HG02852 (cell line): ENCODE measurements at regions not wholly inside any gene's neighbourhood (a gene's known extent, or its start where the extent isn't known, plus 50 kb on each side); places are given as distances from the start of the nearest gene placed in this dataset.

Experiments used
- ATAC-seq: cut with Tn5 transposase; IDR thresholded peaks from one replicate; pipeline ENCODE4 v1.9.1; 2021; ENCODE audit warnings: mild to moderate bottlenecking, moderate library complexity; ENCODE audit not compliant: unreplicated experiment

GRCh38 chr11:115665958-115666357 lies 161.7 kb upstream of the CADM1 start:
- no peak for ATAC-seq

DNA sequence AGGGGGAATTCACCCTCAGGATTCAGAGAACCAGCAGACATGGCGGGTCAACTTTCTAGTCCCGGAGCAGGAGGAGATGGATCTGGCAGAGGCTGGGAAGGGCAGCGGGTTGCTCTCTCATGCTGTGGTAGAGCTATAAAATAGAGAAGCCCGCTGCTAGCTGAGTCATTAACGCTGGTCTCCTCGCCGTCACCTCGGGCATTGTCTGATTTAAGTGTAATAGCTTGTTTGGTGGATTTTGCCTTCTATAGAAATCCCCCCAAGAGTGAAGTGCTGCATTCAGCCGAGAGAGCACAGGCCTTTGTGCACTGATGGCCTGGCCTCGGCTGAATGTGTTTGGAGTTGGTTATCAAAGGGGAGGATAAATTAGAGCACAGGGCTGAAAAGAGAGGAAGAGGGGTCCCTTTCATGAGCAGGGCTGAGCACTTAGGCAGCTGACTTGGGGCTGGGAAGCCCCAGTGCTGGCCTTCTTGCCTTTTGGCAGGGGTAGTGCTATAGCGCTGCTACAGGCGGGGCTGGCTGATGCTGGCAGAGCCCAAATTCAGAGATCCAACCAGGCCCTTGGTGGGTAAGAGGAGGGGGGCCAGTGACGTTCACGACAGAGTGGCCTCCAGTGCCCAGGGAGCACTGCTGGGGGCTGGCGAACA lies 161.1 kb upstream of the CADM1 start:
- no peak for ATAC-seq

DNA sequence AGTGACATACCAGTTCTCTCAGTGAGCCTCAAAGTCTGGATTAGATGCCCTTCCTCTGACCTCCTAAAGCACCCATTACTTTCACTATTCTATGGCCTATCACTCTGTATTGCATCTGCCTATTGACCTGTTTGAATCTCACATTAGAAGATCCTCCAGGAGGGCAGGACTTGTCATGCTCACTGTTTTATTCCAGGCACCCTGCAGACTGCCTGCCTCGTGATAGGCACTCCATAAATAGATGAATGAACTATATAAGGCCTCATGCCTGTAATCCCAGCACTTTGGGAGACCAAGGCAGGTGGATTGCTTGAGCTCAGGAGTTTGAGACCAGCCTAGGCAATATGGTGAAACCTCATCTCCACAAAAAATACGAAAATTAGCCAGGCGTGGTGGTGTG lies 160.1 kb upstream of the CADM1 start:
- ATAC-seq = no peak

- no peak for ATAC-seq
These were observed 159.6 kb upstream of the CADM1 start for GRCh38 chr11:115663790-115664189.

DNA sequence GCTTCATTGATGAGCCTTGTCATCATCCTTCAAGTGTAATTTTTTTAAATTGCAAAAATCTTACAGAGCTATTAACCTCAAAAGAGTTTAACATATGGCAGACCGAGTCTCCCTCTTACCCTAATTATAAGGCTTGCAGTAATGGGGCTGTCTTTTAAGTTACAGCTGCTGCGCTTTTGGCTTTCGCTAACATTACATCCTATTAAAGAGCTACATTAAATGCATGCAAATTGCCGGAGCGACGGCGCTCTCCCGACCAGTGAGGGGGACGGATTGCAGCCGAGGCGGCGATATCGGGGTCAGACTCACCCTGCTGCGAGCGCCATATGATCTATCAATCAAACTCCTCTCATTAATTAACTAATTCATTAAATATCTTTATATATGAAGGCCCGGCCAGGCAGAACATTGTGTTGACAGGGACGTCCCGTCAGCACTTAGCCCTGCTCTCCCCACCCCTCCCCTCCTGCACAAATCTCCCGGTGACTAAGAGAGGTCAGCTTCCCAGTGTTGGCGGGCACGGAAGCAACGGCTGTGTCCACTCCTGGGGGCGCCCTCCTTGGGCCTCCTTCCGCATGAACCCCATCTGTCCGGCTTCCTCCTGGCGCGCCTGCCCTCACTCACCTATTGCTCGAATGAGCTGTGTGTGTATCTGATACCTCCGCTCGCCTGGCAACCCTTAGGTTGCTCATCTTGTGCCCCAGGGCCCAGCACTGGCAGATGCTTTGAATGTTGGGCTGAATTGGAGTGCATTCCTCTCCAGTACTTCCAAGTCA lies 156.0 kb upstream of the CADM1 start:
- no peak for ATAC-seq

DNA sequence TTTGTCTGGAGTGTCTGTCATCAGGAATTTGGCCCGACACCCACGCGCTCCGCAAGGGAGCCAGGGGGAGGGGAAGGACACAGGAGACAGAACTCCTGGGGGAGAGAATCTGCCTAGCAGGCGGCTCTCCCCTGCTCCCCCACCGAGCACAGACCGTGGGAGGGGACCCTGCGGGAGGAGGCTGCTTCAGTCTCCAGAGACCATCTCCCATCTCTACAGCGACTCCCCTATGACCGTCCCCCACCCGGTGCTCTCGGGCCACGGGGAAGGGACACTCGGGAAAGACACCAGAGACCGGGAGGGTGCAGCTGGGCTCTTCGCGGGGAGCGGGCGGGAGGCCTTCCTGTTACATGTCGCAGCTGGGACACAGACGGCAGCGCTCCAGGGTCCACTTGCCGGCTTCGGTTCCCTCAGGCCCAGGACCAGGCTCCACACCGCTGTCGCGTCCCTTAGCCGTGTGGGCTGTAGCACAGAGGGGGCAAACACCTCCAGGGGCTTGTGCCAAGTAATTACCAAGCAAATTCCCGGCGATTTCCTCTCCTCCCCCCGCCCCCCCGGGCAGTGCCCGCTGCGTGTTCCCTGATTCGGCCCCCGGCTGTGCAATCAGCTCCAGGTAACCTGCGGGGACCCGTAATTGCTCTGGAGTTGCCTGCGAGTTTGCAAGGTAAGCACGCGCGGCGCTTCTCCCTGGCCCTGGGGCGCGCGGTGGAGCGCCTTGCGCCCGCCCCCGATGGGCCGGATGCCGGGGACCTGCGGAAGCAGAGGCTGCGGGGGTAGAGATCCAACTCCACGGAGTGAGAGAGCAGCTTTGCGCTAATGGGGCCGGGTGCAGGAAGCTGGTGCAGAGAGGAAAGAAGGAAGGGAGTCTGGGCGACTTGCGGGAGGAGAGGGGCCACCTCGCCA lies 155.1 kb upstream of the CADM1 start:
- ATAC-seq = no peak

GRCh38 chr11:115657586-115657985 lies 153.4 kb upstream of the CADM1 start:
- ATAC-seq = no peak

DNA sequence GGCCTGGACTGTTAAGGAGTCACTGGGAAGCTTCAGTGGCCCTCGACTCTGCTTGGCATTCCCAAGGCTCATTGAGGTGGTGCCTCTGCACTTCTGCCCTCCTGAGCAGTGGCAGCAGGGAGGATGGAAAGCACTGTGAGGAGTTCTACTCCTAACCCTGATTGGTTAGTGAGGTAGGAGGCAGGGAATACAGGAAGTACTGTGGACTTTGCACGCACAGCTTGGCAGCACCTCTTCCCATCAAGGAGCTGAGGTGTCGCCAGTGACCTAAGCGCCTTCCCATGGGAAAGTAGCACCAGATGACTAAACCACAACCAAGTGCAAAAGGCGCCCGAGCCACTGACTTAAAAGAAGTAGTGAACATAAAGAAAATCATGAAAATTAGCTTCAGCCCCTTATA lies 152.5 kb upstream of the CADM1 start:
- no peak for ATAC-seq

GRCh38 chr11:115656041-115656440 lies 151.8 kb upstream of the CADM1 start:
- ATAC-seq = no peak

DNA sequence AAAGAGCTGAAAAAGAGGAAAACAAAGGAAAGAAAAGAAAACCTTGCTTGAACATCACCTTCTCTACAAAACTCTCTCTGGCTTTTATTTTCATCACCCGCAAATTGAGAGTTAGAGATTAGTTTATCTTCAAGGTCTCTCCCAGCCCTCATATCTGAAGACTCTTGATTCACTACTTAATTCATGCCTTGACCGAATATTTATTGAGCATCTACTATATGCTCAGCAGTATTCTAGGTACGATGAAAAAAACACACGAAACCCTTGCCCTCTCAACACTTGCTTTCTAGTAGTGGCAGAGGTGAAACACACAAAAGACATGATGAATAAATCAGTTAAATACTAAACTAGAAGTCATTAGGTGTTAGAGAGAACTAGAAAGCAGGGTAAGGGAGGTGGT lies 150.6 kb upstream of the CADM1 start:
- no peak for ATAC-seq

GRCh38 chr11:115653926-115654325 lies 149.7 kb upstream of the CADM1 start:
- no peak for ATAC-seq

GRCh38 chr11:115653076-115653475 lies 148.9 kb upstream of the CADM1 start:
- no peak for ATAC-seq

GRCh38 chr11:115652496-115652895 lies 148.3 kb upstream of the CADM1 start:
- ATAC-seq = no peak

DNA sequence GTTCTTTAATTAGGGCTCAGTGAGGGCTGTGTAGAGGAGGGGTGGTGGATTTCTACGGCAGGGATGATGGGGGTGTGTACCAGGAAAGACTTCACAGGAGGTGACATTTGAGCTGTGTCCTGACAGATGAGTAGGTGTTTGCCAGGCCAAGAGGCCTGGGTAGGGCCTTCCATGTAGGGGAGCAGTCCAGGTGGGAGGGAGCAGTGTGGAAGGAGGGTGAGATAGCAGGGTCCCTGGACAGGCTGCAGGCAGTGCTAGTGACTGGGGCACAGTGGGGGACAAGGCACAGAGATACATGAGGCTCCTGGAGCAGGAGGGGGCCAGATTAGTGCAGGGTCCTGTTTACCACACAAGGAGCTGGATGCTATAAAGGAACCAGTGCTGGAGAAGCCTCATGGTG lies 147.9 kb upstream of the CADM1 start:
- ATAC-seq = no peak

DNA sequence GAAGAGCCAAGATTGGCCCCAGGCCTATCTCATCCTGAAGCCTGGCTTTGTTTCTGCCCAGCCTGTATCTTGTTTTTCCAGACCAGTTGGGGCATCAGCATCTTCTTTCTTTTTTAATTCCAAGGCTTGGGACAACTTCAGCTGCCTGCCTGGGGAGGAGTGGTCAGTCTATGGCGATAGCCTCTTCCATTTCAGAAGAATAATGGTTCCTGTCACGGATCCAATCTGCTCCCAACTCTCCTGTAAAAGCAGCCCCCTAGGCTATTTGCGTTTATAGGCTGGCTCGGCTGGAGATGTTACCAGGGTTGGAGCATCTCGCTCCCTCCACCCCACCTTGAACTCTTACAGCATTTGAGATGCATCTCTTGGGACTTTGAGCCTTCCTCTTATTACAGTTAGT lies 145.2 kb upstream of the CADM1 start:
- ATAC-seq = no peak

- ATAC-seq = no peak
These were observed 141.6 kb upstream of the CADM1 start for GRCh38 chr11:115645631-115646317.

DNA sequence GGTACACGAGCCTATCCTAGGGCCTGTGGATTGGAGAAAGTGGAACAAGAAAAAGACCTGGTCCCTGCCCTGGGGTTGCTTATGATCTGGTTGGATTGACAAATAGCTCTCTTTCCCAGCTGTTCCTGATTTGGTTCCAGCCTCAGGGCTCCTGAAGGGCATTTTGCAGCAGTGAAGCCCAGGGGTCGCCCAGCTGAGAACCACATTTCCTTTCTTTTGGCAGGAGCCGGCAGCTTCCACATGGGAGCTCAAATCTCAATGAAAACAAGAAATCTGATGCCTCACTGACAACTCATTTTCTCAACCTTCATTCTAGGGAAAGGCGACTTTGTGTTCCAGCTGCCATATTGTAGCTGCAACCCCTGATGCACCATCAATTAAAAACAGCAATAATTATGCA lies 140.6 kb upstream of the CADM1 start:
- ATAC-seq = no peak

GRCh38 chr11:115643549-115644270 lies 139.5 kb upstream of the CADM1 start:
- ATAC-seq = no peak

DNA sequence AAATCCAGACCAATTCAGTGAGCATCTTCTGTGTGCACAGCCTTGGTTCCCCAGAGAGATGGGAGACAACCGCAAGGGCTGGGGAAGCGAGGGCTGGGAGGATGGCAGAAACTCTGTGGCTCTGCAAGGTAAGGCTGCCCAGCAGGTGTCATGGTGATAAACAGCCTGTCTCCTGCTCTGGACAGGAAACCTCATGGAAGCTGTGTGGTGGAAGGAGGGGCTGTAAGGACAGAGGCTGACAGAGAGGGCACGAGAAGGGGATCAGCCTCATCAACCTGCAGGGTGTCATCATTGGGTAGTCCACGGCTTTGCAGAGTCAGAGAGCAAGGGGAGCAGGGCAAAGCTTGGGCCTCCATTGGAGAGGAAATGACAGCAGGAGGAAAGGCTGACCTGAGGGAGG lies 138.4 kb upstream of the CADM1 start:
- no peak for ATAC-seq

DNA sequence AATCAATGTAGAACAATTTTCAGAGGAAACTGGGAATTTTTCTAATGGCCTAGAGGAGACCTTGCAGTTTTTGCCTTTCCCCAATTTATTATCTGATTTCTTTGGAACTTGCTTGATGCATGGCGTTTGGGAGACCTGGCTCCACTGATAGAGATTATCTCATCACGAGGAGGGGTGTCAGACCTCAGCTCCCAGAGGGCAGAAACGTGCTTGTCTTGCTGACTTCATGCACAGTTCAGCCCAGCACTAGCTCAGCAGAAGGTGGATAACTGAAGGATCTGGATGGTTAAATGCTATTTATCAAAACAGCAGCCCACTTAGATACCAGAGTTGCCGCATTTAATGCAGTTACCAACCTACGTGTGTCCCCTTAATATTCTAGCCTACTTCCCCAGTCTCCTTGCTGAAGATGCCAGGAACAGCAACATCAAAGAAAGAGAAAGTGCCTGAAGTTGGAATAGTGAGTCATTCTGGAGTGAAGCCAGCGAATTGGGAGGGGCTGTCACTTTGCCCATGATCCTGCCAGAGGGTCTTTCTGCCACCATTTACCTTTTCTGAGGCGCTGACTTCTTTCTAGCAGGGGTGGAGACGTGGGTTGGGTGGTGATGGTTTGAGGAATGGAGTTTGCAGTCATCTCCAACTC lies 133.5 kb upstream of the CADM1 start:
- ATAC-seq = no peak
